ENCODE measurements at regions not wholly inside any gene's neighbourhood (a gene's known extent, or its start where the extent isn't known, plus 50 kb on each side); places are given as distances from the start of the nearest gene placed in this dataset.

GRCh38 chr1:70518106-70518505 is 107.0 kb downstream of the CTH start:
- H3K36me3 ChIP-seq (ENCODE audit: control insufficient read depth in 1 of 2, insufficient read depth in 2 of 2, low read length in 2 of 2), result no peaks in the 10 kb centered on the region
- RAD21 ChIA-PET (ENCODE audit: low non-redundant PET in 1 of 2, low total read pairs in 2 of 2, uncharacterized antibody in 2 of 2, unreplicated experiment in 2 of 2), result no interaction called here
- no peak overlapping the region for H3K4me3 ChIP-seq (replicated peaks in 1 of 2; ENCODE audit: low read depth in 1 of 2, low read length in 2 of 2)
- H4K20me1 ChIP-seq (ENCODE audit: insufficient read depth), result no peaks in the 10 kb centered on the region
- DNase-seq (ENCODE audit: low read depth, low spot score) (no peak), ATAC-seq (no peak)
- H3K27ac ChIP-seq (ENCODE audit: low read depth, low read length), result no peak overlapping the region
- H3K27me3 ChIP-seq (ENCODE audit: insufficient read depth, low read length), result no peaks in the 10 kb centered on the region
- BruUV-seq (replicated peaks), result no TSS peak
- CTCF ChIA-PET, result no interaction called here
- H3K4me1 ChIP-seq (ENCODE audit: control insufficient read depth in 1 of 2, insufficient read depth in 2 of 2, low read length in 2 of 2), result no peaks in the 10 kb centered on the region
- H3K9me3 ChIP-seq (ENCODE audit: control insufficient read depth in 1 of 2, insufficient read depth in 1 of 2, low read depth in 1 of 2, low read length in 2 of 2), result no peaks in the 10 kb centered on the region
- no peak overlapping the region for H3K9ac ChIP-seq (ENCODE audit: low read length)
- H3K9me2 ChIP-seq (ENCODE audit: insufficient read depth), result no peaks in the 10 kb centered on the region
- TF ChIP-seq REST (IDR thresholded peaks at IDR 0.05; ENCODE audit: low read depth) (no peak), ELF1 (IDR thresholded peaks at IDR 0.05; ENCODE audit: borderline replicate concordance, low read depth) (no peak), CEBPB (IDR thresholded peaks at IDR 0.05; ENCODE audit: low read depth) (no peak), YY1 (IDR thresholded peaks at IDR 0.05; ENCODE audit: extremely low read depth, insufficient replicate concordance, low read depth, low read length) (no peak), JUND (IDR thresholded peaks at IDR 0.05) (no peak), SP1 (IDR thresholded peaks at IDR 0.05; ENCODE audit: low read depth) (no peak), TCF7L2 (IDR thresholded peaks at IDR 0.05; ENCODE audit: borderline replicate concordance, extremely low read depth, insufficient read depth, insufficient read length) (no peak), CBX3 (IDR thresholded peaks at IDR 0.05; ENCODE audit: low read depth) (no peak), FOSL1 (IDR thresholded peaks at IDR 0.05; ENCODE audit: low read depth) (no peak), EZH2phosphoT487 (IDR thresholded peaks at IDR 0.05; ENCODE audit: borderline replicate concordance) (no peak), SRF (IDR thresholded peaks at IDR 0.05; ENCODE audit: low read depth) (no peak), ATF3 (IDR thresholded peaks at IDR 0.05) (no peak), MAX (IDR thresholded peaks at IDR 0.05) (no peak), ZBTB33 (IDR thresholded peaks at IDR 0.05; ENCODE audit: extremely low read depth, insufficient replicate concordance, low read length) (no peak), EGR1 (IDR thresholded peaks at IDR 0.05; ENCODE audit: low read depth) (no peak)
- intact Hi-C loops (cut with micrococcal nuclease), result no loop called here
- H3K79me2 ChIP-seq (ENCODE audit: insufficient read depth, low read length), result no peaks in the 10 kb centered on the region
- H3K4me2 ChIP-seq (ENCODE audit: low read length), result no peak overlapping the region
- POLR2A ChIA-PET, result no interaction called here
- H2AFZ ChIP-seq (ENCODE audit: low read depth, low read length, poor library complexity, severe bottlenecking), result no peak overlapping the region

All from HCT116 (cell line).